Pancreas (tissue), 10 donors: ENCODE measurements at regions not wholly inside any gene's neighbourhood (a gene's known extent, or its start where the extent isn't known, plus 50 kb on each side); places are given as distances from the start of the nearest gene placed in this dataset.
A peak's percentile ranks its signal among the peaks of the same experiment; 100 is the strongest.

Experiments
- ATAC-seq, 4 donors: fragments of 200-7000 bp; cut with Tn5 transposase; one replicate each; pipeline versions ENCODE4 v1.8.0 to v1.9.1; 2020; ENCODE audit warnings: mild to moderate bottlenecking in 4 of 4, moderate library complexity in 4 of 4
- DNase-seq, 6 donors: peaks; one replicate each; pipeline ENCODE4 v3.0.0-alpha.2; 2020
- FAIRE-seq: peaks from 2 replicates; lab custom pipeline; 2012; peaks lifted over from hg19 to GRCh38; lab: Jason Lieb, UNC
- H3K27ac ChIP-seq, 4 donors: fragments of 200-600 bp; sonication (generic); 1 replicate in 3 of 4; 2 replicates in 1 of 4; pipeline versions ENCODE4 v1.5.0 to v1.8.0; 2020
- H3K27me3 ChIP-seq, 4 donors: fragments of 200-600 bp; one replicate each; pipeline ENCODE4 v1.8.0; 2021
- H3K36me3 ChIP-seq, 3 donors: fragments of 200-600 bp; sonication (generic) in 1 of 3; one replicate each; pipeline versions ENCODE4 v1.5.0 to v1.8.0; 2020 to 2021
- H3K4me1 ChIP-seq, 3 donors: fragments of 200-600 bp; one replicate each; pipeline ENCODE4 v1.8.0; 2021
- H3K4me3 ChIP-seq, 4 donors: fragments of 200-600 bp; sonication (generic) in 2 of 4; one replicate each; pipeline versions ENCODE4 v1.5.0 to v1.8.0; 2020 to 2021
- H3K9me3 ChIP-seq, 4 donors: fragments of 200-600 bp; one replicate each; pipeline ENCODE4 v1.8.0; 2021
- CTCF ChIP-seq, 4 donors: fragments of 200-600 bp; sonication (generic) in 3 of 4; IDR thresholded peaks; one replicate each; pipeline versions ENCODE4 v1.5.0 to v1.8.0; 2021; ENCODE audit warnings: antibody characterized with exemption in 4 of 4
- WGBS, 2 donors: extraction: QIAGEN DNeasy Blood & Tissue Kit; methylation state at CpG; one replicate each; pipeline ENCODE4 v1.1.7; 2013; 5-methylcytosine and 5-hydroxymethylcytosine counted together
- intact Hi-C, 3 donors: fragments of 100-400 bp; cut with DNase I; formaldehyde crosslinking; loops; one replicate each; pipeline versions ENCODE4 v1.11.1 to v1.14.2; 2022
- donor health status: healthy with polysubstance abuse.
- donor health status: DM: no; HTN: no; CAD: no; lungs with moderate emphysema.
- donor health status: DM: no; HTN: no; CAD: no.
- donor health status: control.
- donor health status: control.
- donor health status: Bipolar disorder and iron deficiency.
- donor health status: DM: yes; HTN: yes; CAD: no.
- donor health status: DM: no; HTN: no; CAD: no.
- donor health status: DM: no; HTN: no; CAD: no.
- donor health status: DM: yes; HTN: yes; CAD: no.

GRCh38 chr2:144660518-144661316, 140.8 kb upstream of the ZEB2 start:
- no peak overlapping the region for H3K4me3 ChIP-seq
- H3K27me3 ChIP-seq: no peaks in the 10 kb centered on the region
- peak in 3 of 4 donors; percentile 34 to 71 (median 68) for ATAC-seq
- no peaks in the 10 kb centered on the region for H3K36me3 ChIP-seq
- 62 to 68% methylated on average over 5 of the region's 5 CpGs for WGBS, 2 donors
- no peak for FAIRE-seq
- no peaks in the 10 kb centered on the region for H3K9me3 ChIP-seq
- TF ChIP-seq CTCF (IDR thresholded peaks at IDR 0.05): no peak
- intact Hi-C loops: no loop called here
- H3K4me1 ChIP-seq: no peaks in the 10 kb centered on the region
- peak overlapping the region in 2 of 4 donors; percentile 16 to 33 for H3K27ac ChIP-seq
- no peak for DNase-seq

- Histone ChIP-seq H3K4me1 (no peaks in the 10 kb centered on the region), H3K36me3 (no peaks in the 10 kb centered on the region), H3K9me3 (no peaks in the 10 kb centered on the region), H3K27ac (peak overlapping the region in 1 of 4 donors; percentile 16), H3K4me3 (no peak overlapping the region), H3K27me3 (no peaks in the 10 kb centered on the region)
- WGBS, 2 donors: 84 to 92% methylated on average over 10 of the region's 10 CpGs
- ATAC-seq (peak in 1 of 4 donors; percentile 66), DNase-seq (no peak), FAIRE-seq (no peak)
- no peak for TF ChIP-seq CTCF (IDR thresholded peaks at IDR 0.05)
- intact Hi-C loops: no loop called here
Observed at GRCh38 chr2:144659731-144660275, 139.9 kb upstream of the ZEB2 start.

GRCh38 chr2:144654523-144654922, 134.6 kb upstream of the ZEB2 start:
- 67 to 83% methylated on average over 3 of the region's 3 CpGs for WGBS, 2 donors
- ATAC-seq (no peak), DNase-seq (no peak), FAIRE-seq (no peak)
- no peak overlapping the region for H3K27ac ChIP-seq
- H3K9me3 ChIP-seq: no peaks in the 10 kb centered on the region
- no peak for TF ChIP-seq CTCF (IDR thresholded peaks at IDR 0.05)
- no peaks in the 10 kb centered on the region for H3K4me1 ChIP-seq
- H3K4me3 ChIP-seq: no peak overlapping the region
- no peaks in the 10 kb centered on the region for H3K27me3 ChIP-seq
- no peaks in the 10 kb centered on the region for H3K36me3 ChIP-seq
- intact Hi-C loops: no loop called here

- Histone ChIP-seq H3K9me3 (no peaks in the 10 kb centered on the region), H3K27me3 (no peaks in the 10 kb centered on the region), H3K27ac (no peak overlapping the region), H3K4me1 (no peaks in the 10 kb centered on the region), H3K4me3 (no peak overlapping the region), H3K36me3 (no peaks in the 10 kb centered on the region)
- no peak for FAIRE-seq
- intact Hi-C loops: no loop called here
- DNase-seq: no peak
- 86 to 87% methylated on average over 6 of the region's 6 CpGs for WGBS, 2 donors
- TF ChIP-seq CTCF (IDR thresholded peaks at IDR 0.05): no peak
- no peak for ATAC-seq
Observed at GRCh38 chr2:144650907-144651306, 131.0 kb upstream of the ZEB2 start.
